Progenitor cell of endocrine pancreas (in vitro differentiated cells): ENCODE measurements at regions not wholly inside any gene's neighbourhood (a gene's known extent, or its start where the extent isn't known, plus 50 kb on each side); places are given as distances from the start of the nearest gene placed in this dataset.

Source experiments
- DNase-seq: peaks from one replicate; pipeline ENCODE4 v3.0.0; 2021; ENCODE audit warnings: low spot score; ENCODE audit not compliant: unreplicated experiment
- H3K27ac Mint-ChIP-seq: 2 replicates; pipeline ENCODE4 v1.8.0; 2021; ENCODE audit warnings: mild to moderate bottlenecking, moderate library complexity, mixed read lengths
- H3K27me3 Mint-ChIP-seq: 2 replicates; pipeline ENCODE4 v1.8.0; 2021; ENCODE audit warnings: mixed read lengths
- H3K36me3 Mint-ChIP-seq: 2 replicates; pipeline ENCODE4 v1.8.0; 2022; ENCODE audit warnings: mixed read lengths; ENCODE audit not compliant: insufficient read depth
- H3K4me1 Mint-ChIP-seq: 2 replicates; pipeline ENCODE4 v1.8.0; 2021; ENCODE audit warnings: low read depth, mixed read lengths
- H3K4me3 Mint-ChIP-seq: 2 replicates; pipeline ENCODE4 v1.8.0; 2021; ENCODE audit warnings: low read depth, mild to moderate bottlenecking, moderate library complexity, mixed read lengths
- H3K9me3 Mint-ChIP-seq: 2 replicates; pipeline ENCODE4 v1.8.0; 2021; ENCODE audit warnings: low read depth, mixed read lengths
- TF ChIP-seq, protein P1 (sequence below): fragments of 200-600 bp; sonication (generic); IDR thresholded peaks from one replicate; pipeline ENCODE4 v1.5.0; 2021; ENCODE audit warnings: antibody characterized with exemption, mild to moderate bottlenecking; ENCODE audit not compliant: unreplicated experiment

- H3K4me3 Mint-ChIP-seq: no peak overlapping the region
- H3K4me1 Mint-ChIP-seq: peaks cover 14% of the 10 kb centered on the region
- no peaks in the 10 kb centered on the region for H3K27me3 Mint-ChIP-seq
- H3K36me3 Mint-ChIP-seq: no peaks in the 10 kb centered on the region
- TF ChIP-seq, protein P1, sequence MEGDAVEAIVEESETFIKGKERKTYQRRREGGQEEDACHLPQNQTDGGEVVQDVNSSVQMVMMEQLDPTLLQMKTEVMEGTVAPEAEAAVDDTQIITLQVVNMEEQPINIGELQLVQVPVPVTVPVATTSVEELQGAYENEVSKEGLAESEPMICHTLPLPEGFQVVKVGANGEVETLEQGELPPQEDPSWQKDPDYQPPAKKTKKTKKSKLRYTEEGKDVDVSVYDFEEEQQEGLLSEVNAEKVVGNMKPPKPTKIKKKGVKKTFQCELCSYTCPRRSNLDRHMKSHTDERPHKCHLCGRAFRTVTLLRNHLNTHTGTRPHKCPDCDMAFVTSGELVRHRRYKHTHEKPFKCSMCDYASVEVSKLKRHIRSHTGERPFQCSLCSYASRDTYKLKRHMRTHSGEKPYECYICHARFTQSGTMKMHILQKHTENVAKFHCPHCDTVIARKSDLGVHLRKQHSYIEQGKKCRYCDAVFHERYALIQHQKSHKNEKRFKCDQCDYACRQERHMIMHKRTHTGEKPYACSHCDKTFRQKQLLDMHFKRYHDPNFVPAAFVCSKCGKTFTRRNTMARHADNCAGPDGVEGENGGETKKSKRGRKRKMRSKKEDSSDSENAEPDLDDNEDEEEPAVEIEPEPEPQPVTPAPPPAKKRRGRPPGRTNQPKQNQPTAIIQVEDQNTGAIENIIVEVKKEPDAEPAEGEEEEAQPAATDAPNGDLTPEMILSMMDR: no peak
- no peaks in the 10 kb centered on the region for H3K9me3 Mint-ChIP-seq
- H3K27ac Mint-ChIP-seq: no peak overlapping the region
- DNase-seq: no peak
Observed at GRCh38 chr7:46554688-46555422, 633.8 kb upstream of the IGFBP3 start.

- peaks cover 8% of the 10 kb centered on the region for H3K4me1 Mint-ChIP-seq
- TF ChIP-seq, protein P1: no peak
- H3K36me3 Mint-ChIP-seq: no peaks in the 10 kb centered on the region
- H3K27me3 Mint-ChIP-seq: no peaks in the 10 kb centered on the region
- no peak for DNase-seq
- peaks cover 1% of the 10 kb centered on the region for H3K9me3 Mint-ChIP-seq
- peak overlapping the region; percentile 27 for H3K27ac Mint-ChIP-seq
- H3K4me3 Mint-ChIP-seq: no peak overlapping the region
Observed at GRCh38 chr7:46551603-46552002, 630.5 kb upstream of the IGFBP3 start.

DNA sequence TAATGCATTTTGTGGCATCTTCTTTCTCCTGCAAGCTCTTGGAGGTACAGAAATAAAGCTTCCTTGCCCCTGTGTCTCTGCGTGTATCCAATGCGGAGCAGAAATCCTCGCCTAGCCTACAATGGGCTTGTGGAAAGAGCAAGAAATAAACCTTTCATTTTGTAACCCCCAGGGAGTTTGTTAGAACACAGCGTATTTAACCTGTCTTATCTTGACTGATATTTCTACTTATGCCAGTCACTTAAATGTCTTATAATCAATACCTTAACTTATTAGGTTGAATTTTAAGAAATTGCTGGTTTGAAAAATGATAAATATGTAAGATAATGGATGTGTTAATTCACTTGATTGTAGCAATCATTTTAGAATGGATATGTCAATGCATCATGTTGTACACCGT is 629.8 kb upstream of the IGFBP3 start:
- H3K27me3 Mint-ChIP-seq: no peaks in the 10 kb centered on the region
- DNase-seq: no peak
- H3K4me1 Mint-ChIP-seq: peaks cover 8% of the 10 kb centered on the region
- TF ChIP-seq, protein P1: no peak
- no peak overlapping the region for H3K4me3 Mint-ChIP-seq
- no peaks in the 10 kb centered on the region for H3K36me3 Mint-ChIP-seq
- no peak overlapping the region for H3K27ac Mint-ChIP-seq
- peaks cover 4% of the 10 kb centered on the region for H3K9me3 Mint-ChIP-seq

- H3K4me1 Mint-ChIP-seq: peaks cover 8% of the 10 kb centered on the region
- H3K27ac Mint-ChIP-seq: no peak overlapping the region
- H3K27me3 Mint-ChIP-seq: no peaks in the 10 kb centered on the region
- H3K4me3 Mint-ChIP-seq: no peak overlapping the region
- peaks cover 4% of the 10 kb centered on the region for H3K9me3 Mint-ChIP-seq
- TF ChIP-seq, protein P1: no peak
- no peak for DNase-seq
- no peaks in the 10 kb centered on the region for H3K36me3 Mint-ChIP-seq
Observed at GRCh38 chr7:46549892-46550639, 629.0 kb upstream of the IGFBP3 start.

DNA sequence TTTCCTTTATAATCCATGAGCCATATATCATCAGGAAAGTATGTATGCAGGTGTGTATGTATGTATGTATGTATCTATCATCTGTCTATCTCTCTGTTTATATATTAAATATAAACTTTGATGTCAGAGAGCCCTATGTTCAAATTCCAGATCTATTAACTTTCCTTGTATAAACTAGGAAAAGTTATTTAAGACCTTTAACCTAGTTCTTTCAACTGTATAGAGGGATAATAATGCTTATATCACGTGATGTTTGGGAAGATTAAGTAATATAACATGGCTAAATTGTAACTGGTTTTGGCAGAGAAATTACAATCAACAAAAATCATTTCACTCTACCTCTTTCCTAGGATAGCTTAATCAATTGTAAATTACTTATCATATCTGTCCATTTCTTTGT is 628.3 kb upstream of the IGFBP3 start:
- no peak overlapping the region for H3K27ac Mint-ChIP-seq
- DNase-seq: no peak
- TF ChIP-seq, protein P1: no peak
- H3K9me3 Mint-ChIP-seq: peaks cover 4% of the 10 kb centered on the region
- H3K4me3 Mint-ChIP-seq: no peak overlapping the region
- no peaks in the 10 kb centered on the region for H3K36me3 Mint-ChIP-seq
- H3K4me1 Mint-ChIP-seq: peaks cover 9% of the 10 kb centered on the region
- H3K27me3 Mint-ChIP-seq: no peaks in the 10 kb centered on the region
